ENCODE measurements at regions not wholly inside any gene's neighbourhood (a gene's known extent, or its start where the extent isn't known, plus 50 kb on each side); places are given as distances from the start of the nearest gene placed in this dataset.

GRCh38 chr18:56305583-56305982 is 332.8 kb downstream of the TXNL1 start:
- TF ChIP-seq CTCF (conservative IDR thresholded peaks at IDR 0.05 in 1 of 2, IDR thresholded peaks at IDR 0.05 in 1 of 2; ENCODE audit: low read depth in 1 of 2, low read length in 2 of 2) (no peak), EZH2 (IDR thresholded peaks at IDR 0.05; ENCODE audit: low read length, missing control alignments) (no peak)

All from fibroblast of lung (primary cell).